ENCODE measurements at regions not wholly inside any gene's neighbourhood (a gene's known extent, or its start where the extent isn't known, plus 50 kb on each side); places are given as distances from the start of the nearest gene placed in this dataset.

DNA sequence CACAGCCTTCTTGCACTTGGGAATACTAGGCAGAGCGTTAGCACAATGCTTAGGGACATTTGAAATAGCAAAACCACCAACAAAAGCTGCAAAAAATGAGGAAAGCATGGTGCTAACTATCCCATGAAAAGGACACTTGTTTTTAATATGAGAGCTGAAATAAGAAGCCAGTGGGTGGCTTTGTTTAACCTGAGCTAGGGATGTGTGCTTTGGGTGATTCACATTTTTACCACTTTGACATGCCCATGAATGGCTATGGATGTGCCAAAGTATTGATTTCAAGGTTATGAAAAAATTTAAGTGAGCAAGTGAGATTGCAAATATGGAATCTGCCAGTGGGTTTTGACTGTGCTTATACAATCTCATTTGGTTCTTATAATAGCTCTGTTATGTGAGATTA lies 67.3 kb downstream of the DMRT2 start:
- Histone ChIP-seq H3K27ac (ENCODE audit: low read depth in 2 of 2, low read length in 1 of 2) (no peak overlapping the region), H3K9me2 (no peaks in the 10 kb centered on the region), H2AFZ (ENCODE audit: low read depth) (no peak overlapping the region), H3K4me1 (ENCODE audit: control insufficient read depth in 1 of 2, insufficient read depth in 2 of 2, low read depth in 1 of 2, low read length in 1 of 2) (no peaks in the 10 kb centered on the region), H3K27me3 (ENCODE audit: insufficient read depth) (no peaks in the 10 kb centered on the region), H4K20me1 (ENCODE audit: insufficient read depth) (no peaks in the 10 kb centered on the region), H3F3A (replicated peaks; ENCODE audit: insufficient read depth) (no peaks in the 10 kb centered on the region), H3K4me3 (ENCODE audit: low read depth in 2 of 2, low read length in 1 of 2) (no peak overlapping the region), H3K36me3 (replicated peaks in 1 of 2; ENCODE audit: control insufficient read depth in 1 of 2, insufficient read depth in 2 of 2, low read length in 1 of 2) (no peaks in the 10 kb centered on the region), H3K79me2 (ENCODE audit: insufficient read depth) (no peaks in the 10 kb centered on the region), H3K9ac (no peak overlapping the region), H3K4me2 (no peak overlapping the region), H3K9me3 (no peaks in the 10 kb centered on the region)
- WGBS (ENCODE audit: low lambda C conversion rate): 0% methylated on average over 1 of the region's 1 CpG
- DNase-seq: no peak
- POLR2A ChIA-PET: no interaction called here
- CTCF ChIA-PET: no interaction called here
- TF ChIP-seq, protein P1, sequence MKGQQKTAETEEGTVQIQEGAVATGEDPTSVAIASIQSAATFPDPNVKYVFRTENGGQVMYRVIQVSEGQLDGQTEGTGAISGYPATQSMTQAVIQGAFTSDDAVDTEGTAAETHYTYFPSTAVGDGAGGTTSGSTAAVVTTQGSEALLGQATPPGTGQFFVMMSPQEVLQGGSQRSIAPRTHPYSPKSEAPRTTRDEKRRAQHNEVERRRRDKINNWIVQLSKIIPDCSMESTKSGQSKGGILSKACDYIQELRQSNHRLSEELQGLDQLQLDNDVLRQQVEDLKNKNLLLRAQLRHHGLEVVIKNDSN (IDR thresholded peaks at IDR 0.05; ENCODE audit: borderline replicate concordance, low read depth): no peak
- TF ChIP-seq, protein P2, sequence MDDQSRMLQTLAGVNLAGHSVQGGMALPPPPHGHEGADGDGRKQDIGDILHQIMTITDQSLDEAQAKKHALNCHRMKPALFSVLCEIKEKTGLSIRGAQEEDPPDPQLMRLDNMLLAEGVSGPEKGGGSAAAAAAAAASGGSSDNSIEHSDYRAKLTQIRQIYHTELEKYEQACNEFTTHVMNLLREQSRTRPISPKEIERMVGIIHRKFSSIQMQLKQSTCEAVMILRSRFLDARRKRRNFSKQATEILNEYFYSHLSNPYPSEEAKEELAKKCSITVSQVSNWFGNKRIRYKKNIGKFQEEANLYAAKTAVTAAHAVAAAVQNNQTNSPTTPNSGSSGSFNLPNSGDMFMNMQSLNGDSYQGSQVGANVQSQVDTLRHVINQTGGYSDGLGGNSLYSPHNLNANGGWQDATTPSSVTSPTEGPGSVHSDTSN (IDR thresholded peaks at IDR 0.05): no peak
- TF ChIP-seq, protein P3, sequence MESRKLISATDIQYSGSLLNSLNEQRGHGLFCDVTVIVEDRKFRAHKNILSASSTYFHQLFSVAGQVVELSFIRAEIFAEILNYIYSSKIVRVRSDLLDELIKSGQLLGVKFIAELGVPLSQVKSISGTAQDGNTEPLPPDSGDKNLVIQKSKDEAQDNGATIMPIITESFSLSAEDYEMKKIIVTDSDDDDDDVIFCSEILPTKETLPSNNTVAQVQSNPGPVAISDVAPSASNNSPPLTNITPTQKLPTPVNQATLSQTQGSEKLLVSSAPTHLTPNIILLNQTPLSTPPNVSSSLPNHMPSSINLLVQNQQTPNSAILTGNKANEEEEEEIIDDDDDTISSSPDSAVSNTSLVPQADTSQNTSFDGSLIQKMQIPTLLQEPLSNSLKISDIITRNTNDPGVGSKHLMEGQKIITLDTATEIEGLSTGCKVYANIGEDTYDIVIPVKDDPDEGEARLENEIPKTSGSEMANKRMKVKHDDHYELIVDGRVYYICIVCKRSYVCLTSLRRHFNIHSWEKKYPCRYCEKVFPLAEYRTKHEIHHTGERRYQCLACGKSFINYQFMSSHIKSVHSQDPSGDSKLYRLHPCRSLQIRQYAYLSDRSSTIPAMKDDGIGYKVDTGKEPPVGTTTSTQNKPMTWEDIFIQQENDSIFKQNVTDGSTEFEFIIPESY (IDR thresholded peaks at IDR 0.05; ENCODE audit: borderline replicate concordance, low read depth): no peak
- TF ChIP-seq SIN3A (IDR thresholded peaks at IDR 0.05; ENCODE audit: borderline replicate concordance, low read depth, low read length): no peak
- TF ChIP-seq, protein P4, sequence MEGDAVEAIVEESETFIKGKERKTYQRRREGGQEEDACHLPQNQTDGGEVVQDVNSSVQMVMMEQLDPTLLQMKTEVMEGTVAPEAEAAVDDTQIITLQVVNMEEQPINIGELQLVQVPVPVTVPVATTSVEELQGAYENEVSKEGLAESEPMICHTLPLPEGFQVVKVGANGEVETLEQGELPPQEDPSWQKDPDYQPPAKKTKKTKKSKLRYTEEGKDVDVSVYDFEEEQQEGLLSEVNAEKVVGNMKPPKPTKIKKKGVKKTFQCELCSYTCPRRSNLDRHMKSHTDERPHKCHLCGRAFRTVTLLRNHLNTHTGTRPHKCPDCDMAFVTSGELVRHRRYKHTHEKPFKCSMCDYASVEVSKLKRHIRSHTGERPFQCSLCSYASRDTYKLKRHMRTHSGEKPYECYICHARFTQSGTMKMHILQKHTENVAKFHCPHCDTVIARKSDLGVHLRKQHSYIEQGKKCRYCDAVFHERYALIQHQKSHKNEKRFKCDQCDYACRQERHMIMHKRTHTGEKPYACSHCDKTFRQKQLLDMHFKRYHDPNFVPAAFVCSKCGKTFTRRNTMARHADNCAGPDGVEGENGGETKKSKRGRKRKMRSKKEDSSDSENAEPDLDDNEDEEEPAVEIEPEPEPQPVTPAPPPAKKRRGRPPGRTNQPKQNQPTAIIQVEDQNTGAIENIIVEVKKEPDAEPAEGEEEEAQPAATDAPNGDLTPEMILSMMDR (IDR thresholded peaks at IDR 0.05): no peak
- no peak for TF ChIP-seq RCOR1 (IDR thresholded peaks at IDR 0.05; ENCODE audit: low read length)
- TF ChIP-seq NRF1 (IDR thresholded peaks at IDR 0.05; ENCODE audit: low read depth, low read length): no peak
- TF ChIP-seq POLR2AphosphoS5 (IDR thresholded peaks at IDR 0.05; ENCODE audit: low read depth, low read length): no peak
- no peak for TF ChIP-seq YY1 (IDR thresholded peaks at IDR 0.05; ENCODE audit: low read depth)
- no peak for TF ChIP-seq ELF1 (IDR thresholded peaks at IDR 0.05)
- TF ChIP-seq FOXJ3 (CRISPR knock-in tag; IDR thresholded peaks at IDR 0.05): no peak
- TF ChIP-seq RFX5 (IDR thresholded peaks at IDR 0.05; ENCODE audit: low read length): no peak
